ENCODE measurements at regions not wholly inside any gene's neighbourhood (a gene's known extent, or its start where the extent isn't known, plus 50 kb on each side); places are given as distances from the start of the nearest gene placed in this dataset.

GRCh38 chr4:54495641-54496040 lies 162.1 kb upstream of the KIT start:
- TF ChIP-seq MAX (IDR thresholded peaks at IDR 0.05) (no peak), ATF3 (IDR thresholded peaks at IDR 0.05) (no peak), CTCF (IDR thresholded peaks at IDR 0.05; ENCODE audit: low read depth, low read length, missing input control) (no peak), TAF1 (conservative IDR thresholded peaks at IDR 0.05) (no peak), HNF4G (IDR thresholded peaks at IDR 0.05) (no peak), SP1 (IDR thresholded peaks at IDR 0.05) (no peak)
